Suprapubic skin (tissue), 4 donors: ENCODE measurements at regions not wholly inside any gene's neighbourhood (a gene's known extent, or its start where the extent isn't known, plus 50 kb on each side); places are given as distances from the start of the nearest gene placed in this dataset.

Source experiments
- CTCF ChIP-seq, 2 donors: fragments of 200-600 bp in 1 of 2; fragments of 450-650 bp in 1 of 2; sonication (generic) in 1 of 2; IDR thresholded peaks; one replicate each; pipeline ENCODE4 v1.5.1; 2016 to 2019; ENCODE audit warnings: antibody characterized with exemption in 2 of 2, mild to moderate bottlenecking in 1 of 2, moderate library complexity in 1 of 2
- POLR2A ChIP-seq, 2 donors: fragments of 450-650 bp; IDR thresholded peaks; one replicate each; pipeline ENCODE4 v1.6.1; 2017; ENCODE audit warnings: antibody characterized with exemption in 2 of 2, mild to moderate bottlenecking in 2 of 2, moderate library complexity in 2 of 2
- POLR2AphosphoS5 ChIP-seq, 3 donors: sonication (generic); formaldehyde crosslinking; IDR thresholded peaks; one replicate each; pipeline ENCODE4 v1.6.1; 2017; ENCODE audit warnings: antibody characterized with exemption in 3 of 3

GRCh38 chr4:8762356-8762755 is 109.3 kb downstream of the HMX1 start:
- no peak for TF ChIP-seq CTCF (IDR thresholded peaks at IDR 0.05)
- no peak for TF ChIP-seq POLR2AphosphoS5 (IDR thresholded peaks at IDR 0.05)
- no peak for TF ChIP-seq POLR2A (IDR thresholded peaks at IDR 0.05)
